Spleen (tissue), 7 donors: ENCODE measurements at regions not wholly inside any gene's neighbourhood (a gene's known extent, or its start where the extent isn't known, plus 50 kb on each side); places are given as distances from the start of the nearest gene placed in this dataset.

Experiments used
- POLR2A ChIP-seq, 3 donors: fragments of 450-650 bp; IDR thresholded peaks; one replicate each; pipeline ENCODE4 v1.5.1; 2017; ENCODE audit warnings: antibody characterized with exemption in 3 of 3, mild to moderate bottlenecking in 1 of 3
- POLR2AphosphoS5 ChIP-seq, 3 donors: sonication (generic); formaldehyde crosslinking; IDR thresholded peaks; one replicate each; pipeline ENCODE4 v1.5.1; 2017; ENCODE audit warnings: antibody characterized with exemption in 3 of 3
- TF ChIP-seq, protein P1 (sequence below), 11 experiments: fragments of 200-600 bp in 7 of 11; fragments of 450-650 bp in 4 of 11; sonication (generic) in 4 of 11; IDR thresholded peaks in 8 of 11; conservative IDR thresholded peaks in 3 of 11; 1 replicate in 7 of 11; 2 replicates in 4 of 11; pipeline versions ENCODE4 v1.4.0 to v1.8.0; 2016 to 2021; ENCODE audit warnings: antibody characterized with exemption in 11 of 11, inconsistent platforms in 4 of 11, mild to moderate bottlenecking in 1 of 11
- donor health status: DM: no; HTN: no; CAD: no; lungs with moderate emphysema.
- donor health status: DM: no; HTN: no; CAD: no.
- donor health status: DM: no; HTN: no; CAD: no.

DNA sequence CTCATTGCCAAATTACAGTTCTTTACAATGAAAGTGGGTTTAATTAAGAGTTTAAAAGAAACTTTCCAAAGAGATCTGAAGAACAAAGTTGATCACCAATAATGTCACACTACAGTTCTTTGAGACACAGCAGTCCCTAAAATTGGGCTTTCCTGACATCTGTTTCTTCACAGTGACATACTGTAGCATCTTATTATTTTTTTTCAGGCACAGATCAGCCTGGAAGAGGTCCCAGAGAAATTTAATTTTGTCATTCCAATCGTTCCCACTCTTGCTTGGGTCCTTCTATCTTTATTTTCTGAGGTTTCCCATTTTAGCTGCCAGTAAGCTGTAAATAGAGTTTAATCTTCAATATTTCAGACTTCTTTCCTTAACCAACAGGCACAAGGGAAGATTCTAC is 143.1 kb upstream of the FRMPD4 start:
- TF ChIP-seq, protein P1, sequence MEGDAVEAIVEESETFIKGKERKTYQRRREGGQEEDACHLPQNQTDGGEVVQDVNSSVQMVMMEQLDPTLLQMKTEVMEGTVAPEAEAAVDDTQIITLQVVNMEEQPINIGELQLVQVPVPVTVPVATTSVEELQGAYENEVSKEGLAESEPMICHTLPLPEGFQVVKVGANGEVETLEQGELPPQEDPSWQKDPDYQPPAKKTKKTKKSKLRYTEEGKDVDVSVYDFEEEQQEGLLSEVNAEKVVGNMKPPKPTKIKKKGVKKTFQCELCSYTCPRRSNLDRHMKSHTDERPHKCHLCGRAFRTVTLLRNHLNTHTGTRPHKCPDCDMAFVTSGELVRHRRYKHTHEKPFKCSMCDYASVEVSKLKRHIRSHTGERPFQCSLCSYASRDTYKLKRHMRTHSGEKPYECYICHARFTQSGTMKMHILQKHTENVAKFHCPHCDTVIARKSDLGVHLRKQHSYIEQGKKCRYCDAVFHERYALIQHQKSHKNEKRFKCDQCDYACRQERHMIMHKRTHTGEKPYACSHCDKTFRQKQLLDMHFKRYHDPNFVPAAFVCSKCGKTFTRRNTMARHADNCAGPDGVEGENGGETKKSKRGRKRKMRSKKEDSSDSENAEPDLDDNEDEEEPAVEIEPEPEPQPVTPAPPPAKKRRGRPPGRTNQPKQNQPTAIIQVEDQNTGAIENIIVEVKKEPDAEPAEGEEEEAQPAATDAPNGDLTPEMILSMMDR (IDR thresholded peaks at IDR 0.05 in 8 of 11, conservative IDR thresholded peaks at IDR 0.05 in 3 of 11): no peak
- TF ChIP-seq POLR2A (IDR thresholded peaks at IDR 0.05) (no peak), POLR2AphosphoS5 (IDR thresholded peaks at IDR 0.05) (no peak)
